ENCODE measurements at regions not wholly inside any gene's neighbourhood (a gene's known extent, or its start where the extent isn't known, plus 50 kb on each side); places are given as distances from the start of the nearest gene placed in this dataset.

DNA sequence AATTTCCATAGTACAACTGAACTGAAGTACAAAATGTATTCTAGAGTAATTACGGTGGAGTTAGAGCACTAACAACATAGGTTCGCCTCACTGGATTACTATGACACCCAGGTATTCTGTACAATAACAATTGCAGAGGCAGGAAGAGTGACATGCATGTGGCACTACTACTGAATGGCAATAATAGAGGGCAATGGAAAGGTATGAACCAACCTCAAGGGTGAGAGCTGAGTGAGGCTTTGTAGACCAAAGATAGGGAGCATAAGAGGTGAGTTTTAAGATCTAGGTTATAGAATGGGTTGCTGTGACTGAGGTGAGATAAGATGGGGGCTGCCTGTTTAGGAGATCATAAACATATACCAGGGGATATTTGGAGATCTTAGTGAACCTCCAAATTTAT is 343.1 kb downstream of the PCNX1 start:
- TF ChIP-seq, protein P1, sequence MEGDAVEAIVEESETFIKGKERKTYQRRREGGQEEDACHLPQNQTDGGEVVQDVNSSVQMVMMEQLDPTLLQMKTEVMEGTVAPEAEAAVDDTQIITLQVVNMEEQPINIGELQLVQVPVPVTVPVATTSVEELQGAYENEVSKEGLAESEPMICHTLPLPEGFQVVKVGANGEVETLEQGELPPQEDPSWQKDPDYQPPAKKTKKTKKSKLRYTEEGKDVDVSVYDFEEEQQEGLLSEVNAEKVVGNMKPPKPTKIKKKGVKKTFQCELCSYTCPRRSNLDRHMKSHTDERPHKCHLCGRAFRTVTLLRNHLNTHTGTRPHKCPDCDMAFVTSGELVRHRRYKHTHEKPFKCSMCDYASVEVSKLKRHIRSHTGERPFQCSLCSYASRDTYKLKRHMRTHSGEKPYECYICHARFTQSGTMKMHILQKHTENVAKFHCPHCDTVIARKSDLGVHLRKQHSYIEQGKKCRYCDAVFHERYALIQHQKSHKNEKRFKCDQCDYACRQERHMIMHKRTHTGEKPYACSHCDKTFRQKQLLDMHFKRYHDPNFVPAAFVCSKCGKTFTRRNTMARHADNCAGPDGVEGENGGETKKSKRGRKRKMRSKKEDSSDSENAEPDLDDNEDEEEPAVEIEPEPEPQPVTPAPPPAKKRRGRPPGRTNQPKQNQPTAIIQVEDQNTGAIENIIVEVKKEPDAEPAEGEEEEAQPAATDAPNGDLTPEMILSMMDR (conservative IDR thresholded peaks at IDR 0.05; ENCODE audit: low read depth, low read length), result no peak
- TF ChIP-seq EZH2 (IDR thresholded peaks at IDR 0.05; ENCODE audit: low read length, unreplicated experiment), result no peak
